ENCODE measurements at regions not wholly inside any gene's neighbourhood (a gene's known extent, or its start where the extent isn't known, plus 50 kb on each side); places are given as distances from the start of the nearest gene placed in this dataset.

DNA sequence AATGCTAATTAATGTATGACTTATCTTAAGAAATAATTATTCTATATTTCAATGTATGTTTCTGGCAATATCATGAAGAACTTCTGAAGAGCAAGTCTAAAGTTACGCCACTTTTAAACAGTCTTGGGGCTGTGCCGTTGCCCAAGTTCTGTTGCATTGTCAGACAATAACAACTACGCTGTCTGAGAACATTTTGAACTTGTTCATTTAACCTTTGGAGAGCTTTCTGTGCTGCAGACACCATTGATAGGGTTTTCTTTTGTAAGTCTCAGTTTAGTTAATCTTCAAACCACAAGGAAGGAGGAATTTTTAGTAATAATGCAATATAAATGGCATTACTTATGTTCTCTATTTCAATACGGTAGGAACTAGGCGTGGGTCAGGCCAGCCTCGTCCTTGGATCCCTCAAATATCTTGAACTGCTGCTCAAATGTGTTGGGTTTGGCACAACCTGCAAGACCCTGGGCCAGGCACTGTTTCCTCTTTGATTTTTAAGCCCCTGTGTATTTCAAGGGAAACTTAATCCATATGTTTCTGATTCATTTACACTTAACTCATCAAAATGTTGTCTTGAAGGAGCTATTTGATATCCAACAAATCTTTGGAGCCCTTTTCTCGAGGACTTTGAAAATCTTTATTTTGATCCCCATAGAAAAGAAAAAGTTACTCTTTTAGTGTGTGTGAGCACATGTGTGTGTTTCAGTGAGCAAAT lies 215.5 kb downstream of the INHBA start:
- TF ChIP-seq CTCF (IDR thresholded peaks at IDR 0.05) = no peak
- TF ChIP-seq POLR2AphosphoS5 (IDR thresholded peaks at IDR 0.05) = no peak
- TF ChIP-seq POLR2A (IDR thresholded peaks at IDR 0.05) = no peak

Measured in stomach (tissue), 4 donors.